ENCODE measurements at regions not wholly inside any gene's neighbourhood (a gene's known extent, or its start where the extent isn't known, plus 50 kb on each side); places are given as distances from the start of the nearest gene placed in this dataset.

GRCh38 chr1:105137543-105138457, 1388.1 kb downstream of the AMY1C start:
- Histone ChIP-seq H3K4me3 (ENCODE audit: low read depth, low read length) (no peak overlapping the region), H3K79me2 (ENCODE audit: control insufficient read depth, insufficient read depth, low read length, unreplicated experiment) (no peaks in the 10 kb centered on the region), H2AFZ (ENCODE audit: low read length, unreplicated experiment) (no peak overlapping the region), H3K36me3 (ENCODE audit: insufficient read depth, low read length) (no peaks in the 10 kb centered on the region), H3K27me3 (ENCODE audit: insufficient read depth, low read length) (no peaks in the 10 kb centered on the region), H3K4me1 (ENCODE audit: control insufficient read depth, insufficient read depth, low read length, unreplicated experiment) (no peaks in the 10 kb centered on the region), H3K27ac (ENCODE audit: low read depth, low read length) (no peak overlapping the region)

DNA sequence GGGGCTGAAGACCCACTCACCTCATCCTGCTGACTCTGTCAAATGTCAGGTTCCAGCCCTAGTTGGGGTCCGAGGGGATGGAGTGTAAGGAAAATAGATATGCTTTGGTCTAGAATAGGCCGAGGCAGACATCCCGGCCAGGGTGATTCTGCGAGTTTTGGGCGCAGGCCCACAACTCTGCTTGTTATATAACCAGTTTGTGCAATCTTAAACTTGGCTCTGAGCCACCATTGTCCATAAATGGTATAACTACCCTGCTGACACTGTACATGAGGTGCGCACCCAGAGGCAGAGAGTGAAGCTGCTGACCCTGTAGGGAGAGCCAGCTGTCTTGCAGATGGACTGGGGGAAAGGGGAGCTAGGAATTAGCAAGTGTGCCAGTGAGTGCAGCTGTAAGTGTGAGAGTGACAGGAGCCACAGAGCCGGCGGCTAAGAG, 1388.8 kb downstream of the AMY1C start:
- H3K36me3 ChIP-seq (ENCODE audit: insufficient read depth, low read length), result no peaks in the 10 kb centered on the region
- H3K27ac ChIP-seq (ENCODE audit: low read depth, low read length), result no peak overlapping the region
- H2AFZ ChIP-seq (ENCODE audit: low read length, unreplicated experiment), result no peak overlapping the region
- H3K79me2 ChIP-seq (ENCODE audit: control insufficient read depth, insufficient read depth, low read length, unreplicated experiment), result no peaks in the 10 kb centered on the region
- no peaks in the 10 kb centered on the region for H3K4me1 ChIP-seq (ENCODE audit: control insufficient read depth, insufficient read depth, low read length, unreplicated experiment)
- H3K27me3 ChIP-seq (ENCODE audit: insufficient read depth, low read length), result no peaks in the 10 kb centered on the region
- no peak overlapping the region for H3K4me3 ChIP-seq (ENCODE audit: low read depth, low read length)

GRCh38 chr1:105172788-105173187, 1423.1 kb downstream of the AMY1C start:
- Histone ChIP-seq H3K27ac (ENCODE audit: low read depth, low read length) (no peak overlapping the region), H3K4me1 (ENCODE audit: control insufficient read depth, insufficient read depth, low read length, unreplicated experiment) (no peaks in the 10 kb centered on the region), H3K79me2 (ENCODE audit: control insufficient read depth, insufficient read depth, low read length, unreplicated experiment) (no peaks in the 10 kb centered on the region), H3K27me3 (ENCODE audit: insufficient read depth, low read length) (no peaks in the 10 kb centered on the region), H3K36me3 (ENCODE audit: insufficient read depth, low read length) (no peaks in the 10 kb centered on the region), H2AFZ (ENCODE audit: low read length, unreplicated experiment) (no peak overlapping the region), H3K4me3 (ENCODE audit: low read depth, low read length) (no peak overlapping the region)

- H3K27ac ChIP-seq (ENCODE audit: low read depth, low read length), result no peak overlapping the region
- no peaks in the 10 kb centered on the region for H3K36me3 ChIP-seq (ENCODE audit: insufficient read depth, low read length)
- H3K4me3 ChIP-seq (ENCODE audit: low read depth, low read length), result no peak overlapping the region
- no peaks in the 10 kb centered on the region for H3K27me3 ChIP-seq (ENCODE audit: insufficient read depth, low read length)
- no peaks in the 10 kb centered on the region for H3K79me2 ChIP-seq (ENCODE audit: control insufficient read depth, insufficient read depth, low read length, unreplicated experiment)
- H2AFZ ChIP-seq (ENCODE audit: low read length, unreplicated experiment), result no peak overlapping the region
- H3K4me1 ChIP-seq (ENCODE audit: control insufficient read depth, insufficient read depth, low read length, unreplicated experiment), result no peaks in the 10 kb centered on the region
Measured at GRCh38 chr1:105180789-105181188, 1431.1 kb downstream of the AMY1C start.

- Histone ChIP-seq H3K4me1 (ENCODE audit: control insufficient read depth, insufficient read depth, low read length, unreplicated experiment) (no peaks in the 10 kb centered on the region), H3K79me2 (ENCODE audit: control insufficient read depth, insufficient read depth, low read length, unreplicated experiment) (no peaks in the 10 kb centered on the region), H3K27me3 (ENCODE audit: insufficient read depth, low read length) (no peaks in the 10 kb centered on the region), H3K27ac (ENCODE audit: low read depth, low read length) (no peak overlapping the region), H3K36me3 (ENCODE audit: insufficient read depth, low read length) (no peaks in the 10 kb centered on the region), H2AFZ (ENCODE audit: low read length, unreplicated experiment) (no peak overlapping the region), H3K4me3 (ENCODE audit: low read depth, low read length) (no peak overlapping the region)
Measured at GRCh38 chr1:105204836-105205371, 1455.2 kb downstream of the AMY1C start.

- Histone ChIP-seq H3K36me3 (ENCODE audit: insufficient read depth, low read length) (no peaks in the 10 kb centered on the region), H3K79me2 (ENCODE audit: control insufficient read depth, insufficient read depth, low read length, unreplicated experiment) (no peaks in the 10 kb centered on the region), H3K4me3 (ENCODE audit: low read depth, low read length) (no peak overlapping the region)
Measured at GRCh38 chr1:105208581-105208980, 1458.9 kb downstream of the AMY1C start.

GRCh38 chr1:105210747-105211146, 1461.0 kb downstream of the AMY1C start:
- Histone ChIP-seq H3K4me1 (ENCODE audit: control insufficient read depth, insufficient read depth, low read length, unreplicated experiment) (no peaks in the 10 kb centered on the region), H3K27me3 (ENCODE audit: insufficient read depth, low read length) (no peaks in the 10 kb centered on the region), H3K36me3 (ENCODE audit: insufficient read depth, low read length) (no peaks in the 10 kb centered on the region), H3K4me3 (ENCODE audit: low read depth, low read length) (no peak overlapping the region), H3K27ac (ENCODE audit: low read depth, low read length) (no peak overlapping the region), H2AFZ (ENCODE audit: low read length, unreplicated experiment) (no peak overlapping the region), H3K79me2 (ENCODE audit: control insufficient read depth, insufficient read depth, low read length, unreplicated experiment) (no peaks in the 10 kb centered on the region)

More at GRCh38 chr1:105208581-105208980, 1458.9 kb downstream of the AMY1C start:
- no peak overlapping the region for H2AFZ ChIP-seq (ENCODE audit: low read length, unreplicated experiment)
- H3K27ac ChIP-seq (ENCODE audit: low read depth, low read length), result no peak overlapping the region
- H3K27me3 ChIP-seq (ENCODE audit: insufficient read depth, low read length), result no peaks in the 10 kb centered on the region
- no peaks in the 10 kb centered on the region for H3K4me1 ChIP-seq (ENCODE audit: control insufficient read depth, insufficient read depth, low read length, unreplicated experiment)

DNA sequence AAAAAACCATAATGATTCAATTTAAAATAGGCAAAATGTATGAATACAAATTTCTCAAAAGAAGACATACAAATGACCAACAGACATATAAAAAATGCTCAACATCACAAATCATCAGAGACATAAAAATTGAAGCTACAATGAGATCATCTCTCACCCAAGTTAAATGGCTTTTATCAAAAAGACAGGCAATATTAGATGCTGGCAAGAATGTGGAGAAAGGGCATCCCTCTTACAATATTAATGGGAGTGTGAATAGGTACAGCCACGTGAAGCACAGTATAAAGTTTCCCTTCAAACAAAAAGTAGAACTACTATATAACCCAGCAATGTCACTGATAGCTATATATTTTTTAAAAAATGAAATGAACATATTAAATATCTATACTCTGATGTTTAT, 1481.7 kb downstream of the AMY1C start:
- H3K4me3 ChIP-seq (ENCODE audit: low read depth, low read length), result no peak overlapping the region
- H2AFZ ChIP-seq (ENCODE audit: low read length, unreplicated experiment), result no peak overlapping the region
- H3K79me2 ChIP-seq (ENCODE audit: control insufficient read depth, insufficient read depth, low read length, unreplicated experiment), result no peaks in the 10 kb centered on the region
- no peaks in the 10 kb centered on the region for H3K27me3 ChIP-seq (ENCODE audit: insufficient read depth, low read length)
- H3K4me1 ChIP-seq (ENCODE audit: control insufficient read depth, insufficient read depth, low read length, unreplicated experiment), result no peaks in the 10 kb centered on the region
- H3K36me3 ChIP-seq (ENCODE audit: insufficient read depth, low read length), result no peaks in the 10 kb centered on the region
- H3K27ac ChIP-seq (ENCODE audit: low read depth, low read length), result no peak overlapping the region

- no peaks in the 10 kb centered on the region for H3K27me3 ChIP-seq (ENCODE audit: insufficient read depth, low read length)
- H2AFZ ChIP-seq (ENCODE audit: low read length, unreplicated experiment), result no peak overlapping the region
- no peaks in the 10 kb centered on the region for H3K36me3 ChIP-seq (ENCODE audit: insufficient read depth, low read length)
- H3K4me3 ChIP-seq (ENCODE audit: low read depth, low read length), result no peak overlapping the region
- no peaks in the 10 kb centered on the region for H3K4me1 ChIP-seq (ENCODE audit: control insufficient read depth, insufficient read depth, low read length, unreplicated experiment)
- H3K79me2 ChIP-seq (ENCODE audit: control insufficient read depth, insufficient read depth, low read length, unreplicated experiment), result no peaks in the 10 kb centered on the region
- no peak overlapping the region for H3K27ac ChIP-seq (ENCODE audit: low read depth, low read length)
Measured at GRCh38 chr1:105243411-105243810, 1493.7 kb downstream of the AMY1C start.

- Histone ChIP-seq H3K4me1 (ENCODE audit: control insufficient read depth, insufficient read depth, low read length, unreplicated experiment) (no peaks in the 10 kb centered on the region), H2AFZ (ENCODE audit: low read length, unreplicated experiment) (no peak overlapping the region), H3K79me2 (ENCODE audit: control insufficient read depth, insufficient read depth, low read length, unreplicated experiment) (no peaks in the 10 kb centered on the region), H3K27me3 (ENCODE audit: insufficient read depth, low read length) (no peaks in the 10 kb centered on the region), H3K36me3 (ENCODE audit: insufficient read depth, low read length) (no peaks in the 10 kb centered on the region), H3K27ac (ENCODE audit: low read depth, low read length) (no peak overlapping the region), H3K4me3 (ENCODE audit: low read depth, low read length) (no peak overlapping the region)
Measured at GRCh38 chr1:105243969-105244368, 1494.3 kb downstream of the AMY1C start.

DNA sequence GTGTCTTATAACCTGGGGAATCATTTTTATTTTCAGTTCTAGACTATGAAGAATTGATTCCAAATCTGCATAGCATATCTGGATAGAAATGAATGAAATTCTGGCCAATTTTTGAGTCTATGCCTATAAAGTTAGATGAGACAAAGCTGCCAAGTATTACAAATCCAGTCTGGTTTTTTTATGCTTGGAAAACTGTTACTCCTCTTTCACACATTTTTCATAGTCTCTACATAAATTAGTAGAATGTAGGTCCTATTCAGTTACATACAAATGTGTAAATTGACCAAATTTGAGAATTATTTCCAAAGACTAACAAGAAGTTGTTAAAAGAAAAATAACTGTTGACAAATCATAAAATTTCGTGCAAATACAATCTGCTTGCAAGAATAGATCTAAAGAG, 1505.2 kb downstream of the AMY1C start:
- H3K27me3 ChIP-seq (ENCODE audit: insufficient read depth, low read length), result no peaks in the 10 kb centered on the region
- no peak overlapping the region for H2AFZ ChIP-seq (ENCODE audit: low read length, unreplicated experiment)
- no peak overlapping the region for H3K27ac ChIP-seq (ENCODE audit: low read depth, low read length)
- no peaks in the 10 kb centered on the region for H3K4me1 ChIP-seq (ENCODE audit: control insufficient read depth, insufficient read depth, low read length, unreplicated experiment)
- H3K4me3 ChIP-seq (ENCODE audit: low read depth, low read length), result no peak overlapping the region
- H3K36me3 ChIP-seq (ENCODE audit: insufficient read depth, low read length), result no peaks in the 10 kb centered on the region
- no peaks in the 10 kb centered on the region for H3K79me2 ChIP-seq (ENCODE audit: control insufficient read depth, insufficient read depth, low read length, unreplicated experiment)

Measured in ACC112 (cell line).